GM19372 (cell line): ENCODE measurements at regions not wholly inside any gene's neighbourhood (a gene's known extent, or its start where the extent isn't known, plus 50 kb on each side); places are given as distances from the start of the nearest gene placed in this dataset.
"Not testable (repeated sequence)": the region's sequence is repeated elsewhere in the genome, so short reads cannot be mapped to it uniquely, and the experiment has no call there.

Experiments
- ATAC-seq: cut with Tn5 transposase; IDR thresholded peaks from one replicate; pipeline ENCODE4 v1.9.1; 2021; ENCODE audit warnings: mild to moderate bottlenecking, low read depth, moderate library complexity; ENCODE audit not compliant: unreplicated experiment

DNA sequence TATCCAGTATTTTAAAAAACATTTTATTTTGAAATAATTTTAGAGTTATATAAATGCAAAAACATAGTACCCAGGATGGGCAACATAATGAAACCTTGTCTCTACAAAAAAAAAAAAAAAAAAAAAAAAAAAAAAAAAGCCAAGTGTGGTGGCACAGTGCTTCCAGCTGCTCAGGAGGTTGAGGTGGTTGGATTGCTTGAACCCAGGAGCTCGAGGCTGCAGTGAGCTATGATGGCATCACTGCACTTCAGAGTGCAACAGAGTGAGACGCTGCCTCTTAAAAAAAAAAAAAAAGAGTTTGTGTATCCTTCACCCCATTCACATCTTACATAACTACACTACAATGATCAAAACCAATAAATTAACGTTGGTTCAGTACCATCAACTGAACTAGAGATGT lies 115.6 kb upstream of the KIF26B start:
- ATAC-seq, result no peak

DNA sequence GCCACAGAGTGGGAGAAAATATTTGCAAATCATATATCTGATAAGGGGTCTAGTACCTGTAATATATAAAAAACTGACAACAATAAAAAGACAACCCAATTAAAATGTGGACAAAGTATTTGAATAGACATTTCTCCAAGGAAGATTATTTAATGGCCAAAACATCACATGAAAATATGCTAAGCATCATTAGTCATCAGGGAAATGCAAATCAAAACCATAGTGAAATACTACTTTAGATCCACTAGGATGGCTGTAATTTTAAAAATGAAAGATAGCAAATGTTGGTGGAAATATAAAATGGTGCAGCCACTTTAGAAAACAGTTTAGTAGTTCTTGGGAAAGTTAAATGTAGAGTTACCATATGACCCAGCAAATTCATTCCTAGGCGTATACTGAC lies 118.7 kb upstream of the KIF26B start:
- ATAC-seq, result no peak

DNA sequence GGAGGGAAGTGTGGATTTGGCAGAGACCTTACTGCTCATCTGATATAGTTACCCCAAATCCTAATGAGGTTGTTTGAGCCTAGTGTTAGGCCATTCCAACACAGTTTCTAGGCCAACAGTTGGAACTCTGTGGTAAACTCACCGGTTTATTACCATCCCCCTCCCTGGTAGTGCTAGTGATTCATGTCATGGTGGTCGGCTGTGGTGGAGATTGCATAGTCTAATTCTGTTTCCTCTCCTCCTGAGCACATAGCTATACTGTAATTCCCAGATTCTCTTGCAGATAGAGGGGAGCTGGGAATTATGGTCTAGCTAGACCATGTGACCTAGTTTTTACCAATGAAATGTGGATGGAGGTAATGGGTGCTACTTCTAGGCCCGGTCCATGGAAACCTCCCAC lies 123.7 kb upstream of the KIF26B start:
- no peak for ATAC-seq

DNA sequence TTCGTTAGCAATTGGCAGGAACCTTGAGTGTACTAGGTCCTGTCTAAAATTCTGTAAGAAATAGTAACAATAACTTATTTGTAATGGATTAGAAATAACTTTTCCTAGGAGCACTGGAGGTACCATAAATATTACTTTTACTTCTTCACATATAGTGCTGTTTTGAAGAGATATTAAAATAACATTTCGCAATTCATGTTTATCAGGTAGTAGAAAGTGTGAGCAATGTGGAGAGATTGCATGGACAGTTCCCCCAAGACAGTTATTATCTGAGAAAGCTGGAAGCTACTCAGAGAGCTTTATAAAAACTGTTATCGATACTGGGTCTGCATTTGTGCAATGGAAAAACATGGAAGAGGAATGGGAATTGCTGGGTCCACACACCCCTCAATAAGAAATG lies 128.5 kb upstream of the KIF26B start:
- ATAC-seq, result no peak

DNA sequence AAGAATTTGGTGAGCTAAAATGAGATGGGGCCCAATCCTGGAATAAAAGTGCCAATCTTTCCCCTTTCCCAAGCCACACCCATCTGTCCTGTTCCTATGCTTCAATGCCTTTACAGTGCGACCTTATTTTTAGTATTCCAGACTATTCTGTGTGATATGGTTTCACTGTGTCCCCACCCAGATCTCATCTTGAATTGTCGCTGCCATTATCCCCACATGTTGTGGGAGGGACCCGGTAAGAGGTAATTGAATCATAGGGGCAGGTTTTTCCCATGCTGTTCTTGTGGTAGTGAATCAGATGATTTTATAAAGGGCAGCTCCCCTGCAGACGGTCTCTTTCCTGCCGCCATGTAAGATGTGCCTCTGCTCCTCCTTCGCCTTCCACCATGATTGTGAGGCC lies 129.3 kb upstream of the KIF26B start:
- ATAC-seq, result no peak

DNA sequence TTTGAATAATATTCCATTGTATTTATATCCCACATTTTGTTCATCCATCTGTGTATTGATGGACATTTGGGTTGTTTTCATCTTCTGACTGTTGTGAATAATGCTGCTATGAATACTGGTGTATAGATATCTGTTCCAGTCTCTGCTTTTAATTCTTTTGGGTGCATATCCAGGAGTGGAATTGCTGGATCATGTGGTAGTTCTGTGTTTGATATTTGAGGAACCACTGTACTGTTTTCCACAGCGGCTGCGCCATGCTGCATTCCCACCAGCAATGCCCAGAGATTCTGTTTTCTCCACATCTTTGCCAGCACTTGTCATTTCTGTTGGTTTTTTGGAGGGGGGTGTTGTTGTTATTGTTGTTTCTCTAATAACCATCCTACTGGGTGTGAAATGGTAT lies 131.6 kb upstream of the KIF26B start:
- no peak for ATAC-seq

DNA sequence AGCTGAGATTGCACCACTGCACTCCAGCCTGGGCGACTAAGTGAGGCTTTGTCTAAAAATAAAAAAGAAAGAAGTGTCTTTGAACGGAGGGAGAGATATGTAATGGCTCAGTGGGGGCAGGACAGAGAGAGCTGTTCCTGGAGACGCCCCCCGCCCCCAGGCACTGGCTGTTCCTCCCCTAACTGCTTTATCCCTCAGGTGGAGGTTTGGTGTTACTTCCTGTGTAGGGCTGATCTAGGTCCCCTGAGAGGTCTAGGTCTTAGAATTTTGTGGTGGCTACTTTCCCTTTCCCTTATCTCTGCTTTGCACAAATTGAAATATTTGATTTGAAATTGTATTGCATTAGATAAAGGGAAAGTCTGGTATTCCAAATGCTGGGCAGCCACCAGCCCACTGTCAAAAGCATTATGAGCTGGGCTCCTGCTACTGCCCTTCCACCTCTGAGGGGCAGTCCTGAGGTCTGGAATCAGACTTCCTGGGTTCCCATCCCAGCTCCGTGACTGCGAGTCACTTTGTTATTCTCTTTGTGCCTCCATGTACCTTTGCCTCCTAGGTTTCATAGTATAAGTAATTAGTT lies 134.8 kb upstream of the KIF26B start:
- ATAC-seq, result no peak

DNA sequence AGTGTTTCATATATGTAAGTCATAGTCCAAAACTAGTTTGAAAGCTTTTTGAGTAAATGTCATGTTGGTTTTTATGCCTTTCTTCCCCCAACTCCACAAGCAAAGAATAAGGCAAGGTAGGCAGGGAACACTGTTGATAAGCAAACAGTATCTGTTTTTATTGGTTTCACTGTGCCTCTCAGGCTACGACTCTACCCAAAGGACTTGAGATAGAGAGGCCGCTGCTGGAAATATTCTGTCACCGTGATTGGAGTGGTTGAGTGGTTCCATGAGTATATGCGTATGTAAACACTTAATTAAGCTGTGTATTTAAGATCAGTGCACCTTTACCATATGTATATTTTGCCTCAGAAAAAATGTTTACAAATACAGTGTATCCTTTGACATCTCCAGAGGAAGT lies 138.1 kb upstream of the KIF26B start:
- ATAC-seq, result no peak

DNA sequence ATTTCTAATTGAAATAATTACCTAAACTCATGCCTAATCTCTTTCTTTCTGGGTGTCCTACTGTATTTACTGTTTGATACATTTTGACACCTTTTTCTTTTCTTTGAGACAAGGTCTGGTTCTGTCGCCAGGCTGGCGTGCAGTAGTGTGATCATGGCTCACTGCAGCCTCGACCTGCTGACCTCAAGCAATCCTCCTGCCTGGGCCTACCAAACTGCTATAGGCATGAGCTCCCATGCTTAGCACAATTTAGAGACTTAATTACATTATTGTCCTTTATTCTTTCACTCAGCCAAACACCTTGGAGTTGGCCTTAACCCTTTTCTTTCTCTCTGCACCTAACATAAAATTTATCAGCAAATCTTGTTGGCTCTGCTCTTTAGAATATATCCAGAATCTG lies 139.8 kb upstream of the KIF26B start:
- no peak for ATAC-seq

DNA sequence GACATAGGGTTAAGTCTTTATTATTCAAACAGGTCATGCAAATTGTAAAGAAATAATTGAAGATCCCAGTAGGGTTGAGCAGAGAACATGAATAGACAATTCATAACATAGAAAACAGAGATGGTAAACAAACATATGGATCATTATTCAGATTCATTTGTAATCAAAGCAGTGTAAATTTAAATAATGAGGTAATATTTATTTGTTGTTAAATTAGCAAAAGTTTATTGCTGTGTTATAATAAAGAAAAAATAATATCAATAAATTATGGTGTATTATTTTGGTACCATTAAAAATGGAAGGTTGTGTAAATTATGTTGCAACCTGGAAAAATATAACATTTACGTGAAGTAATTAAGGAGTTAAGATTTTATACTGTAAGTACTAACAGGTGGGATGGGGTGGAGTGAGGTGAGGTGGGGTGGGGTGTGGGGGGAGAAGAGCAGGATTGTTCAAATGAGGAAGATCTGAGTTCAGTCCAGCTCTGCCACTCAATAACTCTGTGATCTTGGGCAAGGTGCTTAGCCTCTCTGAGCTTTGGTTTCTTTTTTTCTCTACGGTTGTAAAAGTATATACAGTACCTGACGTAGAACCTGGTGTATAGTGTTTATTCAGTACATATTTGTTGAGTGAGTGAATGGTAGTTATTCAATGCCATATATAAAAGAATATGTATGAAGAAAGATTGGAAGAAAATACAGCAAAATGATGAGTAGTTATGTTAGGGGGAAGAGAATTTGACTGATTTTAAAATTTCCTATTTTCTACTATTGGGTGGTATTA lies 140.3 kb upstream of the KIF26B start:
- ATAC-seq, result no peak

DNA sequence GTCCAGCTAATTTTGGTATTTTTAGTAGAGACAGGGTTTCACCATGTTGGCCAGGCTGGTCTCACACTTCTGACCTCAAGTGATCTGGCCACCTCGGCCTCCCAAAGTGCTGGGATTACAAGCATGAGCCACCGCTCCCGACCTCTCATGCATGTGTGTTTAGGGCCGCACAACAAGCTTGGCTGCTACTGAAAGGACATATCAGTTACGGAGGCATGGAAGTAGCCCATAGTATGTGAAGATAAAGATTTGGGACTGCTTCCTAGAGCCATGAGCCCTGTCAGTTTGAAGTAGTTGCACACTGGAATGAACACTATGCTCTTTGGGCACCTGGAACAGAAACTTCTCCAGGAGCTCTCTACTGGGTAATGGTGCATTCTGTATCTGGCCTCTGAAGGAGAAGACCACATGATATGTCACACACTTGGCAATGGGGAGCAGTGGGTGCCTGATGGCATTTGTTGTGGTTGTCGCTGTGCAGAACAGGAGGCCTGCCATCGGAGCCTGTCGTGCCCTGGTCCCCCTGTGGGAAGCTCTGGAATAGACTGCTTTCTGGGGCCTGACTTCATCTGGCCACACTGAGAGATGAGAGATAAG lies 144.7 kb upstream of the KIF26B start:
- ATAC-seq, result no peak

DNA sequence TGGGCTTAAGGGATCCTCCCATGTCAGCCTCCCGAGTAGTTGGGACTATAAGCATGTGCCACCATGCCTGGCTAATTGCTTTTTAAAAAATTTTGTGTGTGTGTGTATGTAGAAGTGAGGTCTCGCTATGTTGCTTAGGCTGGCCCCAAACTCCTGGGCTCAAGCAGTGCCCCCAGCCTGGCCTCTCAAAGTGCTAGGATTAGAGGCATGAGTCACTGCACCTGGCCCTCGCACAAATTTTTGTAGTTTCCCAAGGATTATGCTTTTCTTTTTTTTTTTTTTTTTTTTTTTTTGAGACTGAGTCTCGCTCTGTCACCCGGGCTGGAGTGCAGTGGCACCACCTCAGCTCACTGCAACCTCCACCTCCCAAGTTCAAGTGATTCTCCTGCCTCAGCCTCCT lies 144.4 kb upstream of the HNRNPU start:
- no peak for ATAC-seq

DNA sequence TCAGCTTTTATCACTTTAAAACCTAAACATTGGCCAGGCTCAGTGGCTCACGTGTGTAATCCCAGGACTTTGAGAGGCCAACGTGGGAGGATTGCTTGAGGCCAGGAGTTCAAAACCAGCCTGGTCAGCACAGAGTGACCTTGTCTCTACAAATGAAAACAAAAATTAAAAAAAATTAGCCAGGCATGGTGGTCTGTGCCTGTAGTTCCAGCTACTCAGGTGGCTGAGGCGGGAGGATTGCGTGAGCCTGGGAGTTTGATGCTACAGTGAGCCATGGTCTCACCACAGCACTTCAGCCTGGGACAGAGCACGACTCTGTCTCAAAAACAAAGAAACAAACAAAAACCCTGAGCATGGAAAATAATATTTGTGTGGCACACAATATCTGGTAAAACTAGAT lies 143.5 kb upstream of the HNRNPU start:
- ATAC-seq, result no peak

DNA sequence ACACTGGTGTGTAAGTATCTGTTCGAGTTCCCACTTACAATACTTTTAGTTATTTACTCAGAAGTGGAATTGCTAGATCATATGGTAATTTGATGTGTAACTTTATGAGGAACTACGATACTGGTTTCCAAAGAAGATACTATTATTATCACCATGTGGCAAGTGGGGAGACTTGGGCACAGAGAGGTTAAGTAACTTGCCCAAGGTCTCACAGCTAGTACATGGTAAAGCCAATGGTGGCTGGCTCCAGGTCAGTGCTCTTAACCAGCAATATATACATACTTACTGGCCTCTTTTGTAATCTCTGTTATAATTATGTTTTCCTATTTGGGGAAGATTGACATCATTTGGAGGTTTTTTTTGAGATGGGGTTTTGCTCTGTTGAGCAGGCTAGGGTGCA lies 138.9 kb upstream of the HNRNPU start:
- no peak for ATAC-seq

DNA sequence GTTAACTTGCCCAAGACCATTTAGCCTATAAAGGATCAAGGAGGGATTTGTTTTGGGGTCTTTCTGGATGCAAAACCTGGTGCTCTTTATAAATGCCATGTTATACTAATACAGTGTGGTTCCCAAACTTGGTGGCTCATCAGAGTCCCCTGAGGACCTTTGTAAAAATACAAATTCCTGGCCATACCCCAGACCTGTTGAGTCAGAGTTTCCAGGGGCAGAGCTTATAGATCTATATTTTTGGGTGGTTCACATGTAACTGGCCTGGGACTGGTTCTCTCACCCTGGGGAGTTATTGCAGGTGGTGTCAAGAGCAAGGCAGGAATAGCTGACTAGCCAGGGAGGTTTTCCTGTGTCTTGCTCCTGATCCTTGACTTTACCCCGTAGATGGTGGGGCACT lies 136.9 kb upstream of the HNRNPU start:
- no peak for ATAC-seq

DNA sequence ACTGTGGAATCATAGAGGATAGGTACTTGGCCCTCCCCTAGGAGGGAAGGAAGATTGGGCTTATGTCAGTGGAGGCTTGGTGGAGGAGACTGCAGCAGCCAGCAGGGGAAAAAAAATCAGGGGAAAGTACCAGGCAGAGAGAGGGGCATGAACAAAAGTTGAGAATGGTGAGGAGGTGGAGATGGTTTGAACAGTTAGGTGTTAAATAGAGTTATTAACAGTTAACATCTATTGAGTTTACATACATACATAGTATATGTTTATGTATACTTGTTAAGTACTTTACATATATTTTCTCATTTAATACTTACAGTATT lies 136.5 kb upstream of the HNRNPU start:
- no peak for ATAC-seq

DNA sequence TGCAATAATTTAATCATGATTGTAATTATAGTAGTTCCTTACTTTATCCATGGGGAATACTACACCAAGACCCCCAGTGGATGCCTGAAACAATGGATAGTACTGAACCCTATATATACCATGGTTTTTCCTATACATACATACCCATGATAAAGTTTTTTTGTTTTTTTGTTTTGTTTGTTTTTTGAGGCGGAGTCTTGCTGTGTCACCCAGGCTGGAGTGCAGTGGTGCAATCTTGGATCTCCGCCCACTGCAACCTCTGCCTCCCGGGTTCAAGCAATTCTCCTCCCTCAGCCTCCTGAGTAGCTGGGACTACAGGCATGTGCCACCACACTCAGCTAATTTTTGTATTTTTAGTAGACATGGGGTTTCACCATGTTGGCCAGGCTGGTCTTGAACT lies 135.3 kb upstream of the HNRNPU start:
- ATAC-seq, result not testable (repeated sequence)

DNA sequence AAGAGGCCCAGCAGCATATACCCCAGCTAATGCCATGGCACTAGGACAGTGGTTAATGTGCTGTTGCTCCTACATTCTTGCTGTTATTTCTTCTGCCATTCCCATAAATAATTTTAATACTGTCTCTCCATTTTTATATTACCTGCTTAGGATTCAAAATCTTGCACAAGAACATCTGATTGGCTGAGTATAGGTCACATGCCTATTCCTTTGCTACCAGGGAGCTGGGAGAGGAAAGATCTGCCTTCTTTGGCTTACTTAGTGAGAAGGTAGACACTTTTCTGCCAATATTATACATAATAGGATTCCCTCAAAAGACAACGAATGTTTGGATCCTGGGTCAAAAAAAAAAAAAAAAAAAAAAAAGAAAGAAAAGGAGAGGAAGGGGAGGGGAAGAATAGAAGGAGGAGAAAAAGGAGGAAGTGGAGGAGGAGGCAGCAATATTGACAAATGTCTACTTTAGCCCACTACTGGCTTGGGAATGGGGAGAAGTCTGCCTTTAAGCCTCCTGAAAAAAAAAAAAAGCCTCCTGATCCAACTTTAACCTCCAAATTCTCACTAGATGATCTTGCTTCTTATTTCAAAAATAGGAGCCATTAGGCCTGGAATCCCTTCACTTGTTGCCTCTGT lies 134.5 kb upstream of the HNRNPU start:
- ATAC-seq, result no peak

DNA sequence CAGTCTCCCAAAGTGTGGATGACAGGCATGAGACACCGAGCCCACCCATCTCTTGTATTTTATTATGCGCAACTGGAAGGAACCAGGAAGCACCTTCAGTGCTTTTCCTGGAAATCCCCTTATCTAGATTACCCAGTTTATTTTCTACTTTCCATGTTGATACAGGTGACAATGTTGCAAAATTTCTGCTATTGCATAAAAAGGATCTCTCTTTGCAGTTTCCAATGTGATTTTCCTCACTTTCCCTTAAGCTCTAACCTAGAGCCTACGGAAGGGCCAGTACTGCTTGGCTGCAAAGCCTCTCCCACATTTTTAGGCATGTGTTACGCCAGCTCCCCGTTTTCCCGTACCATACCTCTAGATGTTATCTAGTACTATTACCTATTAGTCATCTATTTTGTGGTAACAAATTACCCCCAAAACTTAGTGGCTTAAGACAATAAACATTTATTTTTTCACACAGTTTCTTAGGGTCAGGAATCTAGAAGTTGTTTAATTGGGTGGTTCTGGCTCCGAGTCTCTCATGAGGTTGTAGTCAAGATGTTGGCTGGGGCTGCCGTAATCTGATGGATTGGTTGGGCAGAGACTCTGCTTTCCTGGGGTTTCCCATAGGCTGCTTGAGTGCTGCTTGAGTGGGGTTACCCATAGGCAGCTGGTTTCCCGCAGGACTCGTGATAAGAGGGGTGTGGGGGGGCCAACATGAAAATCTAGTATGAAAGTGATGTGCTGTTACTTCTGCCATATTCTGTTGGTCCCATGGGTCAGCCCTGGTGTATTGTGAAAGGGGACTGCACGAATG lies 131.5 kb upstream of the HNRNPU start:
- ATAC-seq, result no peak

DNA sequence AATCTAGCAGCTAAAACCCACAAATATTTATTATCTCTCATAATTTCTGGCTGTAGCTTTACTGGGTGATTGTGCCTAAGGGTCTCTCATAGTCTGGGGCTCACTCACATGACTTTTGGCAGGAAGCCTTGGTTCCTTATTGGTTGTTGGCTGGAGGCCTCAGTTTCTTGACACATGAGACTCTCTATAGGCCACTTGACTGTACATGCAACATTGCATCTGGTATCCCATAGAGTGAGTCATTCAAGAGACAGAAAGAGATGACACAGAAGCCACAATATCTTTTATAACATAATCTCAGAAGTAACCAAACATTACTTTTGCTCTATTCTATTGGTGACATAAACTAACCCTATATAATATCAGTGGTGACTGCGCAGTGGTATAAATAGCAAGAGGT lies 128.5 kb upstream of the HNRNPU start:
- ATAC-seq, result no peak

DNA sequence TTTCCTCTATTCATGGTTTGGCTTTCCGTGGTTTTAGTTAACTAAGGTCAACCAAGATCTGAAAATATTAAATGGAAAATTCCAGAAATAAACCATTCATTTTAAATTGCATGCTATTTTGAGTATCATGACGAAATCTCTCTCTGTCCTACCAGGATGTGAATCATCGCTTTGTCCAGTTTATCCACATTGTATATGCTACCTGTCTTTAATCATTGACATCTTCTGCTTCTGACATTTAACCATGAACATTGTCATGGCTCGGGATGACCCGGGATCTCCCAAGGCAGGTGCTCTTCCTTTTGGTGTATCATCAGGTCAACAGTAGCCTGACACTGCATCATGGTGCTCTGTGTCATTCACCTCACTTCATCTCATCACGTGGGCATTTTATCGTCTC lies 125.5 kb upstream of the HNRNPU start:
- no peak for ATAC-seq
